Effector CD8-positive, alpha-beta T cell (primary cell): ENCODE measurements at regions not wholly inside any gene's neighbourhood (a gene's known extent, or its start where the extent isn't known, plus 50 kb on each side); places are given as distances from the start of the nearest gene placed in this dataset.
"Not testable (repeated sequence)": the region's sequence is repeated elsewhere in the genome, so short reads cannot be mapped to it uniquely, and the experiment has no call there.

Source experiments
- DNase-seq: peaks from one replicate; lab custom pipeline; 2025; lab: John Stamatoyannopoulos, UW

- no peak for DNase-seq
These were observed 667.0 kb upstream of the MARCKS start for GRCh38 chr6:113190170-113190569.

- DNase-seq: no peak
These were observed 663.1 kb upstream of the MARCKS start for GRCh38 chr6:113194090-113194489.

GRCh38 chr6:113202852-113203714 is 654.1 kb upstream of the MARCKS start:
- no peak for DNase-seq

- no peak for DNase-seq
These were observed 653.4 kb upstream of the MARCKS start for GRCh38 chr6:113203715-113204110.

GRCh38 chr6:113205553-113205952 is 651.6 kb upstream of the MARCKS start:
- DNase-seq: no peak

GRCh38 chr6:113208726-113209125 is 648.4 kb upstream of the MARCKS start:
- DNase-seq: no peak

- DNase-seq: no peak
These were observed 647.8 kb upstream of the MARCKS start for GRCh38 chr6:113209315-113209714.

- no peak for DNase-seq
These were observed 646.0 kb upstream of the MARCKS start for GRCh38 chr6:113211170-113211569.

GRCh38 chr6:113219783-113220182 is 637.4 kb upstream of the MARCKS start:
- DNase-seq: no peak

- DNase-seq: no peak
These were observed 636.3 kb upstream of the MARCKS start for GRCh38 chr6:113220832-113221231.

GRCh38 chr6:113221850-113222249 is 635.3 kb upstream of the MARCKS start:
- no peak for DNase-seq

GRCh38 chr6:113246186-113246585 is 611.0 kb upstream of the MARCKS start:
- no peak for DNase-seq

- DNase-seq: no peak
These were observed 608.6 kb upstream of the MARCKS start for GRCh38 chr6:113248532-113248931.

- DNase-seq: not testable (repeated sequence)
These were observed 603.0 kb upstream of the MARCKS start for GRCh38 chr6:113254194-113254593.

- no peak for DNase-seq
These were observed 598.4 kb upstream of the MARCKS start for GRCh38 chr6:113258771-113259170.

- no peak for DNase-seq
These were observed 585.7 kb upstream of the MARCKS start for GRCh38 chr6:113271437-113271836.

GRCh38 chr6:113276601-113277000 is 580.5 kb upstream of the MARCKS start:
- no peak for DNase-seq

- no peak for DNase-seq
These were observed 580.0 kb upstream of the MARCKS start for GRCh38 chr6:113277111-113277510.

GRCh38 chr6:113281014-113281413 is 576.1 kb upstream of the MARCKS start:
- no peak for DNase-seq

GRCh38 chr6:113281431-113281830 is 575.7 kb upstream of the MARCKS start:
- no peak for DNase-seq

GRCh38 chr6:113287396-113287795 is 569.7 kb upstream of the MARCKS start:
- no peak for DNase-seq

GRCh38 chr6:113288409-113288808 is 568.7 kb upstream of the MARCKS start:
- DNase-seq: no peak

- DNase-seq: no peak
These were observed 568.0 kb upstream of the MARCKS start for GRCh38 chr6:113289166-113289565.

GRCh38 chr6:113290684-113291083 is 566.5 kb upstream of the MARCKS start:
- no peak for DNase-seq
